OCI-LY3 (cell line): ENCODE measurements at regions not wholly inside any gene's neighbourhood (a gene's known extent, or its start where the extent isn't known, plus 50 kb on each side); places are given as distances from the start of the nearest gene placed in this dataset.

Experiments
- CTCF ChIP-seq: fragments of 200-600, 300-600 bp; sonication (generic); IDR thresholded peaks from 2 replicates; pipeline ENCODE4 v1.5.1; 2014; ENCODE audit warnings: antibody characterized with exemption, low read length, low read depth
- EZH2phosphoT487 ChIP-seq: fragments of 200-600 bp; shearing (Covaris generic); IDR thresholded peaks from 2 replicates; pipeline ENCODE4 v1.6.1; 2018; ENCODE audit warnings: antibody characterized with exemption, mixed run types, low read depth

GRCh38 chr1:224041032-224041431, 72.9 kb upstream of the FBXO28 start:
- TF ChIP-seq CTCF (no peak), EZH2phosphoT487 (no peak)
